Activated T-helper 9 cell treated with anti-CD3 and anti-CD28 coated beads, Interleukin-2, amount 50 U/mL, for 16 hours (primary cell): ENCODE measurements at regions not wholly inside any gene's neighbourhood (a gene's known extent, or its start where the extent isn't known, plus 50 kb on each side); places are given as distances from the start of the nearest gene placed in this dataset.

Experiments used
- DNase-seq: peaks from one replicate; pipeline ENCODE4 v3.0.0-alpha.2; 2020; ENCODE audit warnings: low read depth

GRCh38 chr16:85378145-85379040, 234.7 kb upstream of the GSE1 start:
- no peak for DNase-seq

- DNase-seq = no peak
Observed at GRCh38 chr16:85379041-85380001, 233.8 kb upstream of the GSE1 start.

GRCh38 chr16:85380002-85380395, 233.1 kb upstream of the GSE1 start:
- no peak for DNase-seq

- DNase-seq = no peak
Observed at GRCh38 chr16:85380905-85381737, 232.0 kb upstream of the GSE1 start.

GRCh38 chr16:85381738-85382592, 231.2 kb upstream of the GSE1 start:
- DNase-seq = no peak

GRCh38 chr16:85382717-85383118, 230.4 kb upstream of the GSE1 start:
- no peak for DNase-seq

- DNase-seq = no peak
Observed at GRCh38 chr16:85383836-85384832, 229.0 kb upstream of the GSE1 start.

GRCh38 chr16:85384833-85385462, 228.2 kb upstream of the GSE1 start:
- DNase-seq = no peak

- no peak for DNase-seq
Observed at GRCh38 chr16:85385463-85386331, 227.4 kb upstream of the GSE1 start.

GRCh38 chr16:85386467-85387170, 226.5 kb upstream of the GSE1 start:
- DNase-seq = no peak

- no peak for DNase-seq
Observed at GRCh38 chr16:85387171-85387507, 226.0 kb upstream of the GSE1 start.

GRCh38 chr16:85387731-85388295, 225.3 kb upstream of the GSE1 start:
- DNase-seq = no peak

GRCh38 chr16:85389679-85390470, 223.2 kb upstream of the GSE1 start:
- DNase-seq = no peak

- DNase-seq = no peak
Observed at GRCh38 chr16:85390511-85391174, 222.5 kb upstream of the GSE1 start.

GRCh38 chr16:85391175-85391707, 221.9 kb upstream of the GSE1 start:
- DNase-seq = no peak
